Nephron progenitor cell (in vitro differentiated cells): ENCODE measurements at regions not wholly inside any gene's neighbourhood (a gene's known extent, or its start where the extent isn't known, plus 50 kb on each side); places are given as distances from the start of the nearest gene placed in this dataset.

ENCODE experiments used
- DNase-seq: peaks from one replicate; pipeline ENCODE4 v3.0.0; 2021
- H3K27ac Mint-ChIP-seq: 2 replicates; pipeline ENCODE4 v1.8.0; 2021; ENCODE audit warnings: mild to moderate bottlenecking, moderate library complexity, mixed read lengths
- H3K27me3 Mint-ChIP-seq: 2 replicates; pipeline ENCODE4 v1.8.0; 2021; ENCODE audit warnings: mild to moderate bottlenecking, low read depth, mixed read lengths; ENCODE audit not compliant: poor library complexity
- H3K36me3 Mint-ChIP-seq: 2 replicates; pipeline ENCODE4 v1.8.0; 2021; ENCODE audit warnings: low read depth, mixed read lengths
- H3K4me1 Mint-ChIP-seq: 2 replicates; pipeline ENCODE4 v1.8.0; 2021; ENCODE audit warnings: mixed read lengths
- H3K4me3 Mint-ChIP-seq: 2 replicates; pipeline ENCODE4 v1.8.0; 2021; ENCODE audit warnings: mild to moderate bottlenecking, moderate library complexity, mixed read lengths
- H3K9me3 Mint-ChIP-seq: 2 replicates; pipeline ENCODE4 v1.8.0; 2021; ENCODE audit warnings: mild to moderate bottlenecking, moderate library complexity, mixed read lengths
- TF ChIP-seq, protein P1 (sequence below): fragments of 200-600 bp; sonication (generic); IDR thresholded peaks from 2 replicates; pipeline ENCODE4 v1.5.0; 2021; ENCODE audit warnings: antibody characterized with exemption

DNA sequence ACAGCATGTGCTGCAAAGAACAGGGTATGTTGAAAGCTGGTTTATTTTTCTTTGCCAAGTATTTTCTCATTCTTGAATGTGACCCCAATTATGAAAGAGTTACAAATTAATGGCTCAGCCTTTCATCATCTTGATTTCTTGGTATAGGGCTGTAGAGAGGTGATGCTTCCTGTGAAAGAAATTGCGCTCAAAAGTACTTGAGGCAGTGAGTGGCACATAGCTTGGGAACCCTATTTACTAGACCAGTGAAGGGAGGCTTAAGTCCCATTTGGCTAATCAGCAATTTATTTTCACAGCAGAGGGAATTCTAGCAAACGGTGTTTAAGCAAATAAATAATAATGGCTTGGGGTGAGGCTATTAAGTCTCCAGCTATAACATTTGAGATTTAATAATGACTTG, 153.9 kb upstream of the MIS18BP1 start:
- Mint-ChIP-seq H3K4me1 (no peaks in the 10 kb centered on the region), H3K4me3 (no peak overlapping the region), H3K27me3 (no peaks in the 10 kb centered on the region), H3K27ac (no peak overlapping the region), H3K36me3 (peaks cover 11% of the 10 kb centered on the region), H3K9me3 (peaks cover 19% of the 10 kb centered on the region)
- DNase-seq, result no peak
- TF ChIP-seq, protein P1, sequence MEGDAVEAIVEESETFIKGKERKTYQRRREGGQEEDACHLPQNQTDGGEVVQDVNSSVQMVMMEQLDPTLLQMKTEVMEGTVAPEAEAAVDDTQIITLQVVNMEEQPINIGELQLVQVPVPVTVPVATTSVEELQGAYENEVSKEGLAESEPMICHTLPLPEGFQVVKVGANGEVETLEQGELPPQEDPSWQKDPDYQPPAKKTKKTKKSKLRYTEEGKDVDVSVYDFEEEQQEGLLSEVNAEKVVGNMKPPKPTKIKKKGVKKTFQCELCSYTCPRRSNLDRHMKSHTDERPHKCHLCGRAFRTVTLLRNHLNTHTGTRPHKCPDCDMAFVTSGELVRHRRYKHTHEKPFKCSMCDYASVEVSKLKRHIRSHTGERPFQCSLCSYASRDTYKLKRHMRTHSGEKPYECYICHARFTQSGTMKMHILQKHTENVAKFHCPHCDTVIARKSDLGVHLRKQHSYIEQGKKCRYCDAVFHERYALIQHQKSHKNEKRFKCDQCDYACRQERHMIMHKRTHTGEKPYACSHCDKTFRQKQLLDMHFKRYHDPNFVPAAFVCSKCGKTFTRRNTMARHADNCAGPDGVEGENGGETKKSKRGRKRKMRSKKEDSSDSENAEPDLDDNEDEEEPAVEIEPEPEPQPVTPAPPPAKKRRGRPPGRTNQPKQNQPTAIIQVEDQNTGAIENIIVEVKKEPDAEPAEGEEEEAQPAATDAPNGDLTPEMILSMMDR, result no peak

DNA sequence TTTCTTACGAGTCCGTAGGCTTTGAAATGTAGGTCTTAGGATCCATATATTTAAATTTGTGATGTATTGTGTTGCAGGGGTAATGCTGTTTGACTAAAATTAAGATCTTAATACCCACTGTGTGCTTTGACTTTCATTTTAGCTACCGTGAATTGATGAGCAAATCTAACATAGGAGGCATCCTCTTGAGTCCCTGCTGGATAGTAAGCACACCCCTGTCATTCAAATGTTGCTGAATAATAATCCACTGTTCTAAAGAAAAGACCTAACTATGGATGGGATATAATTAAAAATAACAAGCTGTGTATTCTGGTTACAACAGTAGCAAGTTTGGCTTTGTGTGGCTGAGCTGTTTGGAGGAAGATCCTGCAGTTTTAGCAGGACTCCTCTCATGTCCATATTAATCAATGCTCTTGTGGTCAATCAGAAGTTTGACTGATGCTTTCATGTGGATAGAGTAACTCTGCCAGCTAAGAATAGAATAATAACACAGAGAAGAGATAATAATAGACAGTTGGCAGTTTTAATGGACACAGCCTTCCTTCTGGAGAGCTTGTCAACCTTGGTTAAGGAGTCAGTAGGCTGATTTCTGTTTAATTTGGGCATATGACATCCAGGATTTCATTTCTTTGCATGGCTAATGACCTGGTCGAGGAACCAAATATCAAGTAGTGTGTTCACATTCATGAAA, 148.1 kb upstream of the MIS18BP1 start:
- no peak for DNase-seq
- TF ChIP-seq, protein P1, result no peak
- no peaks in the 10 kb centered on the region for H3K27me3 Mint-ChIP-seq
- H3K4me1 Mint-ChIP-seq, result no peaks in the 10 kb centered on the region
- H3K36me3 Mint-ChIP-seq, result no peaks in the 10 kb centered on the region
- H3K27ac Mint-ChIP-seq, result no peak overlapping the region
- H3K4me3 Mint-ChIP-seq, result no peak overlapping the region
- no peaks in the 10 kb centered on the region for H3K9me3 Mint-ChIP-seq

DNA sequence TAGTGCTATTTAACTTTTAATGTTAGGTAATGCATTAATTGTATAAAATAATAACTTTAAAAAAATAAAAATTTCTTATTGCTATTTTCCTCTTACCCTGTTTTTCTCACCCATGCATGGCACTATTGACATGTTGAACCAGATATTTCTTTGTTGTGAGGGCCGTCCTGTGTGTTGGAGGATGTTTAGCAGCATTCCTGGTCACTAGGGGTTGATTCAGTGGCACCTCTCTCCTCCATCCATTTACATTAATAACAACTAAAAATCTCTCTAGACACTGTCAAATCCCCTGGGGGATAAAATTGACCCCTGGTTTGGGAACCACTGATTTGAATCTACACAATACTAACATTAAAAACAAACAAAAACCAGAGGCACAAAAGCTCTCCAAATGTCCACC, 147.5 kb upstream of the MIS18BP1 start:
- Mint-ChIP-seq H3K27ac (no peak overlapping the region), H3K9me3 (no peaks in the 10 kb centered on the region), H3K4me1 (no peaks in the 10 kb centered on the region), H3K36me3 (no peaks in the 10 kb centered on the region), H3K27me3 (no peaks in the 10 kb centered on the region), H3K4me3 (no peak overlapping the region)
- no peak for DNase-seq
- TF ChIP-seq, protein P1, result no peak

DNA sequence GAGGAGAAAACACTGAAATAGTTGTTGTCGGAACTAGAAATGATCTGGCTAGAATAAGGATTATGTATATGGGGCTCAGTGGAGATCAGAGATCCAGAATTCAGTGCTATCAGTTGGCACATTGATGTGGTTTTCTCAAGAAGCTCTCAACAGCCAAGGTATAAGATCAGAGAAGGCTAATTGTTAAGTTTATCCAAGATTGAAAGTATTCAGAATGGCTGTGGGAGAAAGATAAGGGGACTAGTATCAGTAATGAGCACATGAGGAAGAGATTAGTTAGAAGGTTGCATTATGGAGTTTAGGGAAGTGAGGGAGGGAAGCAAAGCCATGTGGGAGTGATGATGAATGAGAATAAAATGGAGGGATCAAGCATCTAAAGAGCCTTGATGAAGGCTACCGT, 128.1 kb upstream of the MIS18BP1 start:
- Mint-ChIP-seq H3K4me1 (no peaks in the 10 kb centered on the region), H3K27me3 (no peaks in the 10 kb centered on the region), H3K36me3 (no peaks in the 10 kb centered on the region), H3K9me3 (peaks cover 5% of the 10 kb centered on the region), H3K27ac (no peak overlapping the region), H3K4me3 (no peak overlapping the region)
- TF ChIP-seq, protein P1, result no peak
- DNase-seq, result no peak

DNA sequence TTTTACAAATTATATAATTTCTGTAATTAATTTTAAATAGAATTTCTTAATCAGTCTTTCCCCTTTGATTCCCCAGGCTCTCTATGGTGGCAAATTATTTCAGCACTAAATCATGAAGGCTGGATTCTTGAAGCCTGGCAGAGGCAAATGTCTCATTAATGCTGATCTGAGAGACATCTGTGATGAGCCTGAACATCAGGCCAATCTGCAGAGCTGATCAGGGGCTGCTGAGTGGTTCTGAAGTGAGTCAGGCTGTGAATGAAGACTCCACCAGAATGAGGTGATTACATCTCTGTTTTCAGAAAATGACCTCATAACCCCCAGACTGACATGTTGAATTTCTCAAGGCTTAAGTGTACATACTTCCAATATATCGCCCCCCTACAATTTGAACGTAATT, 124.2 kb upstream of the MIS18BP1 start:
- Mint-ChIP-seq H3K27ac (no peak overlapping the region), H3K9me3 (no peaks in the 10 kb centered on the region), H3K36me3 (no peaks in the 10 kb centered on the region), H3K4me1 (no peaks in the 10 kb centered on the region), H3K4me3 (no peak overlapping the region), H3K27me3 (no peaks in the 10 kb centered on the region)
- TF ChIP-seq, protein P1, result no peak
- no peak for DNase-seq

DNA sequence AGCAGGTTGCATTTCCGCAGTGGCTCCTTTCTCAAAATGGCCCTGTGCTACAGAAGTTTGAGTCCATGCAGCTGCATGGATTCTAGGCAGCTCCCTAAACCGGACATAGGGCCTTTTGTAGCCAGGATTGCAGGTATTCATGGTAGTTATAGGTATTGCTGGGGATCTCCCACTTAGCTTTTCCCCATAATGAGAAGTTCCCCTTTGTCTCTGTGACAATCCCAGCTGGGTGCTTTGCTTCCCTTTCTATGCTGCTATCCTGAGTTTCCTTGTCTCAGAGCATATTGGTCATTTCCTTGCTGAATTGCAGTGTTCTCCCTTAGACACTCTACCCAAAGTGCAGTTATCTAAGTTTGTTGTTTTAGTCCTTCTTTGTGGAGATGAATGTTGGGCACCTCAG, 120.9 kb upstream of the MIS18BP1 start:
- Mint-ChIP-seq H3K4me3 (no peak overlapping the region), H3K4me1 (no peaks in the 10 kb centered on the region), H3K36me3 (no peaks in the 10 kb centered on the region), H3K27ac (peak overlapping the region; percentile 22), H3K27me3 (no peaks in the 10 kb centered on the region), H3K9me3 (no peaks in the 10 kb centered on the region)
- TF ChIP-seq, protein P1, result no peak
- no peak for DNase-seq
